Upper lobe of left lung (tissue), 4 donors: ENCODE measurements at regions not wholly inside any gene's neighbourhood (a gene's known extent, or its start where the extent isn't known, plus 50 kb on each side); places are given as distances from the start of the nearest gene placed in this dataset.

ENCODE experiments used
- CTCF ChIP-seq, 6 experiments: fragments of 450-650 bp in 4 of 6; fragments of 200-600 bp in 2 of 6; sonication (generic) in 2 of 6; IDR thresholded peaks; one replicate each; pipeline ENCODE4 v1.5.1; 2016 to 2019; ENCODE audit warnings: antibody characterized with exemption in 6 of 6
- EP300 ChIP-seq, 4 donors: sonication (generic); formaldehyde crosslinking; IDR thresholded peaks; one replicate each; pipeline ENCODE4 v1.5.1; 2017; ENCODE audit warnings: antibody characterized with exemption in 4 of 4, control low read depth in 2 of 4
- POLR2A ChIP-seq, 4 donors: fragments of 450-650 bp; IDR thresholded peaks; one replicate each; pipeline ENCODE4 v1.5.1; 2016 to 2017; ENCODE audit warnings: antibody characterized with exemption in 4 of 4, mild to moderate bottlenecking in 2 of 4
- POLR2AphosphoS5 ChIP-seq, 2 donors: sonication (generic); formaldehyde crosslinking; IDR thresholded peaks; one replicate each; pipeline ENCODE4 v1.5.1; 2017; ENCODE audit warnings: antibody characterized with exemption in 2 of 2

- TF ChIP-seq CTCF (IDR thresholded peaks at IDR 0.05): no peak
- TF ChIP-seq POLR2AphosphoS5 (IDR thresholded peaks at IDR 0.05): no peak
- TF ChIP-seq POLR2A (IDR thresholded peaks at IDR 0.05): no peak
- TF ChIP-seq EP300 (IDR thresholded peaks at IDR 0.05): no peak
These were observed 71.2 kb upstream of the GJB5 start for GRCh38 chr1:34683616-34684015.
